Fibroblast of the aortic adventitia (primary cell): ENCODE measurements at regions not wholly inside any gene's neighbourhood (a gene's known extent, or its start where the extent isn't known, plus 50 kb on each side); places are given as distances from the start of the nearest gene placed in this dataset.

ENCODE experiments used
- DNase-seq: peaks from one replicate; pipeline ENCODE4 v3.0.0-alpha.2; 2010; ENCODE audit warnings: low read depth
- H3K4me3 ChIP-seq: 2 replicates; pipeline ENCODE4 v1.5.1; 2011; ENCODE audit warnings: low read depth, mild to moderate bottlenecking, control low read depth, low read length, moderate library complexity
- CTCF ChIP-seq: IDR thresholded peaks from 2 replicates; pipeline ENCODE4 v1.5.1; 2011; ENCODE audit warnings: mild to moderate bottlenecking, low read length, control low read depth, inconsistent platforms; ENCODE audit not compliant: insufficient read depth

DNA sequence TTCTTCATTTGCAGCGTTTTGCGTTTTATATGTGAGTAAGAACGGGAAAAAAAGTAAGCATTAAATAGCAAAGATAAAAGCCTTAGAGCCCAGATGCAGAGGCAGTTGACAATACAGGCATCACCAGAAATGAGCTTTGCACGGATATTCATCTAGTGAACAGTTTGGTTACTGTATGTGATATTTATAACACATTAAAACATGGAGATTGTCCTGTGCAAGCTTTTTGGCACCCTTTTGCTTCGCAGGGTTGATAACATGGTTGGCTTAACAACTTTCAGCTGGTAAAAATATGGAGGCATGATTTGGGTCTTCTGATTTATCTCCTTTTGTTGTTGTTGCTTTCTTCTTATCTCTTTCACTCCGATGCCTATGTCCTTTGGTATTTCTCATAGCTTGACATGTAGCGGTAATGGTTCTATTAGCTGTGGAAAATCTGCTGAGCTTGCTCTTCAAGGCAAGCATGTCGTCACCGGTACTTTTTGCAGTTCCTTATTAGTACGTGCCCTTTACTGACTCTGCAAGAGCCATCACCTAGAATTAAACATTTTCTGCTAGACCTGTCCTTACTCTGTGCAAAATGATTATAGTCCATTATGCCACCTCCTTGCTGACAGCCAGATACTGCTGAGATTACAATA lies 102.9 kb downstream of the PCDH7 start:
- no peak for TF ChIP-seq CTCF

DNA sequence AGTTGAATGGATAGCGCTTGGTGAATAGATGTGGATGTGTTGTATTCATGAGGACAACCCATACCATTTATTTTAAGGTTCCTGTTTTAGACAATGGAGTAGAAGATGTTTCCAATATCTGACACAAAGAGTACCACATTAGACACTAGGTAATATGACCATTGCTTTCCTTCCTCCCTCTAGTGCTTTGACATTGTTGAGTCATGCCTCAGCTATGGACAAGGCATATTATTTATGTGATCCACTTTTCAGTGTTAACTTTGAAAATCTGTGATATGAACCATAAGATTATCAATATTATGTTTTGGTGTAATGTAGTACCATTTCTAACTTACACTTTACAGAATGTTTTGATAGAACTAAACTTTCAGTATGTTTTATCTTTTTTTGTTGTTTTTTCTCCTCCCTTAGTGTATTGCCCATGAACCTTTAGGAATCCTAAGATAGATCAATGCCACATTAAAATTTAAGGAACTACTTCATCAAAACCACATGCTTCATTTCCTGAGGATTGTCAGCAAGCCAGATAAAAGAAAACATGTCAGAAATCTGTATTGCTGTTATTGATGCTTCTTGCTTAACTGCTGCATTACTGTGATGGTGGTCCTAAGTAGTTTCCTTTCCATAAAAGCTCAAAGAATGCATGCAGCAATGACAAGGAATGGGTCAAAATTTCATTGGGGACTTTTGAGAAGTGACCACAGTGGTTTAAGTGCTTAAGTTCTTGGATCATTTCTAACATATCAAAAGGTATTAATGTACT lies 105.0 kb downstream of the PCDH7 start:
- DNase-seq = no peak
- no peak overlapping the region for H3K4me3 ChIP-seq
- TF ChIP-seq CTCF = no peak

More for the DNA sequence above, 102.9 kb downstream of the PCDH7 start:
- H3K4me3 ChIP-seq = no peak overlapping the region
- no peak for DNase-seq

GRCh38 chr4:30828264-30828926 lies 108.2 kb downstream of the PCDH7 start:
- DNase-seq = no peak
- H3K4me3 ChIP-seq = no peak overlapping the region
- no peak for TF ChIP-seq CTCF

DNA sequence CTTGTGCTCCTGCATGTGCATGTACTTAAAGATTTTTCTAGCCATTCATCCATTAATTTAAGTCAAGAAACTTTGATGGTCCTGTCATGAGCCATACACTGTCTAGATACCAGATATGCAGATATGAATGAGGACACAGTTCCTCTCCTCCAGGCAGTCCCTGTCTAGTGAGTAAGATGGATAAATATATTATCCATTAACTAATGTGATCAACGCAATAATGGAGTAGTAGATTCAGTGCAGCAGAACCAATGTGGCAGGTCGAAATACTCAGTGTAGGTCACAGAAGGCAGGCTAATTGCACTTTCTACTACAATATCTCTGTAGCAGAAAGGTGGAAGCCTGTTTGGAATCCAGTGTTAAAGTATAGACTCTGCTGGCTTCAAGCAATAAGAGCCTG lies 112.5 kb downstream of the PCDH7 start:
- no peak for DNase-seq
- TF ChIP-seq CTCF = no peak
- no peak overlapping the region for H3K4me3 ChIP-seq

- no peak for TF ChIP-seq CTCF
- H3K4me3 ChIP-seq = no peak overlapping the region
- DNase-seq = no peak
These were observed 113.0 kb downstream of the PCDH7 start for GRCh38 chr4:30833206-30833605.

GRCh38 chr4:30835044-30835443 lies 114.9 kb downstream of the PCDH7 start:
- no peak for TF ChIP-seq CTCF
- no peak for DNase-seq
- H3K4me3 ChIP-seq = no peak overlapping the region
